ENCODE measurements at regions not wholly inside any gene's neighbourhood (a gene's known extent, or its start where the extent isn't known, plus 50 kb on each side); places are given as distances from the start of the nearest gene placed in this dataset.

Small RNA genes in the stretch of these regions (small RNA-seq; reads per million reads assigned to genes)
- 0 reads per million in 2 experiments for gene RNU6-164P

Data from SK-MEL-5 (cell line).